H9 (cell line): ENCODE measurements at regions not wholly inside any gene's neighbourhood (a gene's known extent, or its start where the extent isn't known, plus 50 kb on each side); places are given as distances from the start of the nearest gene placed in this dataset.

Source experiments
- DNase-seq: peaks from one replicate; pipeline ENCODE4 v3.0.0-alpha.2; 2017
- H2AFZ ChIP-seq: one replicate; pipeline ENCODE4 v1.6.1; 2013; ENCODE audit warnings: mild to moderate bottlenecking, low read length, control low read depth, moderate library complexity
- H2AK5ac ChIP-seq: 2 replicates; pipeline ENCODE4 v1.6.1; 2013; ENCODE audit warnings: low read length, control low read depth, mixed read lengths; ENCODE audit not compliant: insufficient read length
- H2BK120ac ChIP-seq: one replicate; pipeline ENCODE4 v1.6.1; 2013; ENCODE audit warnings: low read depth, mild to moderate bottlenecking, low read length, control low read depth, inconsistent platforms; ENCODE audit not compliant: poor library complexity, severe bottlenecking
- H2BK12ac ChIP-seq: 2 replicates; pipeline ENCODE4 v1.6.1; 2013; ENCODE audit warnings: low read length, control low read depth, mixed read lengths, low read depth; ENCODE audit not compliant: insufficient read length
- H2BK15ac ChIP-seq: 2 replicates; pipeline ENCODE4 v1.6.1; 2013; ENCODE audit warnings: low read depth, low read length, control low read depth
- H2BK20ac ChIP-seq: one replicate; pipeline ENCODE4 v1.6.1; 2013; ENCODE audit warnings: low read depth, mild to moderate bottlenecking, low read length, control low read depth, inconsistent platforms; ENCODE audit not compliant: poor library complexity, severe bottlenecking
- H2BK5ac ChIP-seq: 2 replicates; pipeline ENCODE4 v1.6.1; 2013; ENCODE audit warnings: low read length, control low read depth, mixed read lengths; ENCODE audit not compliant: insufficient read length
- H3K14ac ChIP-seq: 2 replicates; pipeline ENCODE4 v1.6.1; 2013; ENCODE audit warnings: low read length, control low read depth; ENCODE audit not compliant: insufficient read depth
- H3K18ac ChIP-seq: 2 replicates; pipeline ENCODE4 v1.6.1; 2013; ENCODE audit warnings: low read depth, mild to moderate bottlenecking, mixed read lengths, low read length, control low read depth; ENCODE audit not compliant: insufficient read length
- H3K23ac ChIP-seq: 2 replicates; pipeline ENCODE4 v1.6.1; 2013; ENCODE audit warnings: low read length, control low read depth, mixed read lengths, low read depth; ENCODE audit not compliant: insufficient read length
- H3K23me2 ChIP-seq: 2 replicates; pipeline ENCODE4 v1.6.1; 2013; ENCODE audit warnings: low read depth, mild to moderate bottlenecking, mixed read lengths, low read length, control low read depth; ENCODE audit not compliant: insufficient read length, poor library complexity, severe bottlenecking
- H3K27ac ChIP-seq: 2 replicates; pipeline ENCODE4 v1.5.1; 2013; ENCODE audit warnings: low read length, control low read depth, mixed read lengths, low read depth; ENCODE audit not compliant: insufficient read length
- H3K27me3 ChIP-seq: 2 replicates; pipeline ENCODE4 v1.6.1; 2013; ENCODE audit warnings: low read length, control low read depth, inconsistent platforms; ENCODE audit not compliant: insufficient read depth
- H3K4ac ChIP-seq: 2 replicates; pipeline ENCODE4 v1.6.1; 2013; ENCODE audit warnings: low read depth, mild to moderate bottlenecking, control low read depth, inconsistent platforms, low read length, moderate library complexity
- H3K4me1 ChIP-seq: 2 replicates; pipeline ENCODE4 v1.6.1; 2013; ENCODE audit warnings: low read length, control low read depth, inconsistent platforms; ENCODE audit not compliant: insufficient read depth
- H3K4me2 ChIP-seq: 2 replicates; pipeline ENCODE4 v1.6.1; 2013; ENCODE audit warnings: low read length, control low read depth, mixed read lengths; ENCODE audit not compliant: insufficient read length, insufficient read depth
- H3K56ac ChIP-seq: 2 replicates; pipeline ENCODE4 v1.6.1; 2013; ENCODE audit warnings: low read depth, mild to moderate bottlenecking, mixed read lengths, low read length, control low read depth; ENCODE audit not compliant: insufficient read length
- H3K79me1 ChIP-seq: 2 replicates; pipeline ENCODE4 v1.6.1; 2013; ENCODE audit warnings: low read depth, mild to moderate bottlenecking, moderate library complexity, low read length, control low read depth, inconsistent platforms; ENCODE audit not compliant: insufficient read depth, poor library complexity, severe bottlenecking
- H3K79me2 ChIP-seq: 2 replicates; pipeline ENCODE4 v1.6.1; 2013; ENCODE audit warnings: low read length, control low read depth, inconsistent platforms; ENCODE audit not compliant: insufficient read depth
- H3K9ac ChIP-seq: 2 replicates; pipeline ENCODE4 v1.6.1; 2013; ENCODE audit warnings: low read length, control low read depth, mixed read lengths; ENCODE audit not compliant: insufficient read length; ENCODE audit errors: extremely low read depth
- H3K9me3 ChIP-seq: one replicate; pipeline ENCODE4 v1.6.1; 2013; ENCODE audit warnings: low read depth, low read length, inconsistent platforms; ENCODE audit not compliant: control insufficient read depth
- H3T11ph ChIP-seq: one replicate; pipeline ENCODE4 v1.6.1; 2013; ENCODE audit warnings: mild to moderate bottlenecking, low read length, control low read depth, inconsistent platforms
- H4K20me1 ChIP-seq: one replicate; pipeline ENCODE4 v1.6.1; 2013; ENCODE audit not compliant: control insufficient read depth, insufficient read length, insufficient read depth
- H4K5ac ChIP-seq: 2 replicates; pipeline ENCODE4 v1.6.1; 2013; ENCODE audit warnings: low read depth, mild to moderate bottlenecking, mixed read lengths, low read length, control low read depth; ENCODE audit not compliant: insufficient read length
- H4K8ac ChIP-seq: replicated peaks from 2 replicates; pipeline ENCODE4 v1.6.1; 2013; ENCODE audit warnings: low read length, control low read depth, mixed read lengths, low read depth; ENCODE audit not compliant: insufficient read length
- H4K91ac ChIP-seq: 2 replicates; pipeline ENCODE4 v1.6.1; 2013; ENCODE audit warnings: low read depth, mild to moderate bottlenecking, moderate library complexity, mixed read lengths, low read length, control low read depth; ENCODE audit not compliant: insufficient read length
- H3K27ac Mint-ChIP-seq, 3 experiments: 2 replicates in 2 of 3; 3 replicates in 1 of 3; pipeline ENCODE4 v1.8.0; 2020 to 2021; ENCODE audit warnings: mixed read lengths in 3 of 3, mild to moderate bottlenecking in 1 of 3, moderate library complexity in 1 of 3
- H3K27me3 Mint-ChIP-seq: 2 replicates; pipeline ENCODE4 v1.8.0; 2021; ENCODE audit warnings: low read depth, mild to moderate bottlenecking, moderate library complexity, mixed read lengths
- H3K36me3 Mint-ChIP-seq, 3 experiments: 2 replicates in 2 of 3; 3 replicates in 1 of 3; pipeline ENCODE4 v1.8.0; 2020 to 2021; ENCODE audit warnings: low read depth in 3 of 3, mixed read lengths in 3 of 3; ENCODE audit not compliant: insufficient read depth in 1 of 3
- H3K4me1 Mint-ChIP-seq, 2 experiments: 2 replicates each; pipeline ENCODE4 v1.8.0; 2020; ENCODE audit warnings: mixed read lengths in 2 of 2
- H3K4me3 Mint-ChIP-seq, 2 experiments: 2 replicates in 1 of 2; 3 replicates in 1 of 2; pipeline ENCODE4 v1.8.0; 2020 to 2021; ENCODE audit warnings: mild to moderate bottlenecking in 2 of 2, mixed read lengths in 2 of 2, moderate library complexity in 1 of 2
- H3K9me3 Mint-ChIP-seq, 2 experiments: 2 replicates in 1 of 2; 3 replicates in 1 of 2; pipeline ENCODE4 v1.8.0; 2020; ENCODE audit warnings: mild to moderate bottlenecking in 2 of 2, mixed read lengths in 2 of 2, moderate library complexity in 1 of 2
- CTCF ChIP-seq: fragments of 200-600 bp; sonication (generic); conservative IDR thresholded peaks from 3 replicates; pipeline ENCODE4 v1.8.0; 2021; ENCODE audit warnings: antibody characterized with exemption, mild to moderate bottlenecking
- WGBS: extraction: QIAGEN DNeasy Blood & Tissue Kit; methylation state at CpG from one replicate; pipeline ENCODE4 v1.1.7; 2013; ENCODE audit warnings: missing lambda C conversion rate, low lambda C conversion rate, mixed read lengths; ENCODE audit not compliant: insufficient read length; ENCODE audit errors: extremely low coverage; 5-methylcytosine and 5-hydroxymethylcytosine counted together

- Histone ChIP-seq H3K4me2 (no peak overlapping the region), H4K20me1 (no peaks in the 10 kb centered on the region), H2BK20ac (no peak overlapping the region), H2BK15ac (no peak overlapping the region), H3K27me3 (no peaks in the 10 kb centered on the region), H2BK12ac (no peak overlapping the region), H2AK5ac (no peak overlapping the region), H3K4ac (no peak overlapping the region), H3K4me1 (no peaks in the 10 kb centered on the region), H4K8ac (no peak overlapping the region), H3T11ph (no peak overlapping the region), H3K23ac (no peak overlapping the region), H3K18ac (no peak overlapping the region), H2BK5ac (no peak overlapping the region), H4K91ac (no peak overlapping the region), H2BK120ac (no peak overlapping the region), H3K79me2 (no peaks in the 10 kb centered on the region), H3K23me2 (no peaks in the 10 kb centered on the region), H3K27ac (no peak overlapping the region), H3K9me3 (no peaks in the 10 kb centered on the region), H3K14ac (no peak overlapping the region), H3K79me1 (no peaks in the 10 kb centered on the region), H2AFZ (no peak overlapping the region), H3K9ac (no peak overlapping the region), H4K5ac (no peak overlapping the region), H3K56ac (no peak overlapping the region)
- Mint-ChIP-seq H3K9me3 (peaks cover 5% of the 10 kb centered on the region in 2 experiments; a peak in 3 of 5 replicates), H3K27me3 (peaks cover 8% of the 10 kb centered on the region), H3K4me1 (peaks cover 2 to 3% of the 10 kb centered on the region in 2 experiments; a peak in 2 of 4 replicates), H3K27ac (no peak overlapping the region; a peak in 1 of 7 replicates), H3K4me3 (no peak overlapping the region), H3K36me3 (0 out of 7 replicates have a peak, but pooled peaks cover 0 to 1% (median 0%) of the 10 kb centered on the region in 3 experiments)
- no peak for DNase-seq
- no peak for TF ChIP-seq CTCF
- WGBS, result no CpG with 5 or more reads among the region's 9 CpGs
These were observed 100.7 kb downstream of the RIN2 start for GRCh38 chr20:19858466-19859371.
